Esophagus squamous epithelium (tissue), 5 donors: ENCODE measurements at regions not wholly inside any gene's neighbourhood (a gene's known extent, or its start where the extent isn't known, plus 50 kb on each side); places are given as distances from the start of the nearest gene placed in this dataset.
"Not testable (repeated sequence)": the region's sequence is repeated elsewhere in the genome, so short reads cannot be mapped to it uniquely, and the experiment has no call there.

Source experiments
- DNase-seq: peaks from one replicate; lab custom pipeline; 2025; lab: John Stamatoyannopoulos, UW
- H3K27ac ChIP-seq, 4 donors: fragments of 200-600 bp; sonication (generic); one replicate each; pipeline ENCODE4 v1.5.1; 2016 to 2019; ENCODE audit warnings: mild to moderate bottlenecking in 1 of 4
- H3K27me3 ChIP-seq, 4 donors: fragments of 200-600 bp; sonication (generic); 1 replicate in 3 of 4; 2 replicates in 1 of 4; pipeline versions ENCODE4 v1.5.1 to v1.6.0; 2017 to 2021; ENCODE audit warnings: antibody characterized with exemption in 1 of 4
- H3K36me3 ChIP-seq, 3 donors: fragments of 200-600 bp; sonication (generic); one replicate each; pipeline ENCODE4 v1.5.1; 2016 to 2019
- H3K4me1 ChIP-seq, 3 donors: fragments of 200-600 bp; sonication (generic); one replicate each; pipeline ENCODE4 v1.5.1; 2017 to 2019
- H3K4me3 ChIP-seq, 4 donors: fragments of 200-600 bp; sonication (generic); 1 replicate in 3 of 4; 2 replicates in 1 of 4; pipeline ENCODE4 v1.5.1; 2016 to 2019; ENCODE audit warnings: mild to moderate bottlenecking in 2 of 4, moderate library complexity in 1 of 4
- H3K9me3 ChIP-seq, 3 donors: fragments of 200-600 bp; sonication (generic); one replicate each; pipeline ENCODE4 v1.5.1; 2016 to 2019
- CTCF ChIP-seq, 6 experiments: fragments of 450-650 bp in 4 of 6; fragments of 200-600 bp in 2 of 6; sonication (generic) in 2 of 6; IDR thresholded peaks; one replicate each; pipeline ENCODE4 v1.5.1; 2016 to 2019; ENCODE audit warnings: antibody characterized with exemption in 6 of 6, mild to moderate bottlenecking in 4 of 6, moderate library complexity in 4 of 6
- POLR2A ChIP-seq, 4 donors: fragments of 450-650 bp; IDR thresholded peaks; one replicate each; pipeline ENCODE4 v1.6.1; 2017; ENCODE audit warnings: antibody characterized with exemption in 4 of 4, mild to moderate bottlenecking in 4 of 4, moderate library complexity in 3 of 4
- WGBS, 2 donors: methylation state at CpG; one replicate each; pipeline ENCODE4 v1.1.5; 2018; 5-methylcytosine and 5-hydroxymethylcytosine counted together
- intact Hi-C: fragments of 100-400 bp; cut with DNase I; formaldehyde crosslinking; loops from one replicate; pipeline ENCODE4 v1.15.0; 2022
- donor health status: DM: yes; HTN: yes; CAD: no.

GRCh38 chr2:239830121-239831000 is 194.8 kb downstream of the NDUFA10 start:
- DNase-seq = no peak

GRCh38 chr2:239829326-239829725 is 195.8 kb downstream of the NDUFA10 start:
- no peak overlapping the region for H3K4me3 ChIP-seq
- peaks cover 5 to 27% (median 10%) of the 10 kb centered on the region in 3 donors for H3K4me1 ChIP-seq
- intact Hi-C loops = no loop called here
- H3K36me3 ChIP-seq = no peaks in the 10 kb centered on the region
- no peak for TF ChIP-seq CTCF (IDR thresholded peaks at IDR 0.05)
- no peak for TF ChIP-seq POLR2A (IDR thresholded peaks at IDR 0.05)
- DNase-seq = no peak
- whole genome bisulfite sequencing, 2 donors = 74 to 80% methylated on average over 14 to 15 of the region's 15 CpGs
- no peaks in the 10 kb centered on the region for H3K9me3 ChIP-seq
- peaks cover 0 to 33% (median 0%) of the 10 kb centered on the region in 4 donors for H3K27me3 ChIP-seq
- H3K27ac ChIP-seq = no peak overlapping the region

More at GRCh38 chr2:239830121-239831000, 194.8 kb downstream of the NDUFA10 start:
- Histone ChIP-seq H3K27me3 (peaks cover 0 to 33% (median 0%) of the 10 kb centered on the region in 4 donors), H3K36me3 (no peaks in the 10 kb centered on the region), H3K4me3 (no peak overlapping the region), H3K4me1 (peaks cover 5 to 23% (median 10%) of the 10 kb centered on the region in 3 donors), H3K27ac (peak overlapping the region in 1 of 4 donors; percentile 10), H3K9me3 (no peaks in the 10 kb centered on the region)
- TF ChIP-seq CTCF (IDR thresholded peaks at IDR 0.05) (no peak), POLR2A (IDR thresholded peaks at IDR 0.05) (no peak)
- WGBS, 2 donors = 52 to 56% methylated on average over 7 of the region's 9 CpGs
- intact Hi-C loops = no loop called here

GRCh38 chr2:239828973-239829275 is 196.2 kb downstream of the NDUFA10 start:
- H3K9me3 ChIP-seq, H3K36me3 ChIP-seq, H3K4me3 ChIP-seq, intact Hi-C loops, DNase-seq, H3K27ac ChIP-seq: not testable (repeated sequence)
- Histone ChIP-seq H3K4me1 (peaks cover 5 to 28% (median 10%) of the 10 kb centered on the region in 3 donors), H3K27me3 (peaks cover 0 to 33% (median 0%) of the 10 kb centered on the region in 4 donors)
- 53% methylated on average over 3 of the region's 12 CpGs; no CpG with 5 or more reads in 1 of the 2 donors for WGBS, 2 donors

GRCh38 chr2:239828192-239828972 is 196.8 kb downstream of the NDUFA10 start:
- DNase-seq = no peak
- Histone ChIP-seq H3K4me1 (peaks cover 5 to 28% (median 10%) of the 10 kb centered on the region in 3 donors), H3K4me3 (no peak overlapping the region), H3K36me3 (no peaks in the 10 kb centered on the region), H3K27ac (no peak overlapping the region), H3K9me3 (no peaks in the 10 kb centered on the region), H3K27me3 (peaks cover 0 to 33% (median 0%) of the 10 kb centered on the region in 4 donors)
- no peak for TF ChIP-seq POLR2A (IDR thresholded peaks at IDR 0.05)
- TF ChIP-seq CTCF (IDR thresholded peaks at IDR 0.05) = no peak
- intact Hi-C loops = no loop called here
- 63 to 79% methylated on average over 7 to 14 of the region's 20 CpGs for WGBS, 2 donors

GRCh38 chr2:239827523-239827890 is 197.6 kb downstream of the NDUFA10 start:
- Histone ChIP-seq H3K4me1 (peaks cover 5 to 28% (median 10%) of the 10 kb centered on the region in 3 donors), H3K36me3 (no peaks in the 10 kb centered on the region), H3K27me3 (peaks cover 0 to 28% (median 0%) of the 10 kb centered on the region in 4 donors), H3K27ac (no peak overlapping the region), H3K4me3 (no peak overlapping the region), H3K9me3 (no peaks in the 10 kb centered on the region)
- DNase-seq = no peak
- TF ChIP-seq POLR2A (IDR thresholded peaks at IDR 0.05) = no peak
- no peak for TF ChIP-seq CTCF (IDR thresholded peaks at IDR 0.05)
- WGBS, 2 donors = 73 to 77% methylated on average over 5 to 6 of the region's 11 CpGs
- intact Hi-C loops = no loop called here
